ENCODE measurements at regions not wholly inside any gene's neighbourhood (a gene's known extent, or its start where the extent isn't known, plus 50 kb on each side); places are given as distances from the start of the nearest gene placed in this dataset.
"Not testable (repeated sequence)": the region's sequence is repeated elsewhere in the genome, so short reads cannot be mapped to it uniquely, and the experiment has no call there.

GRCh38 chr4:22607382-22607781 lies 85.4 kb upstream of the GBA3 start:
- H3K27me3 Mint-ChIP-seq (ENCODE audit: low read depth): peaks cover 3% of the 10 kb centered on the region
- TF ChIP-seq CTCF (IDR thresholded peaks at IDR 0.05; ENCODE audit: unreplicated experiment in 3 of 3): peak; percentile 31 to 35 (median 35)
- no peak overlapping the region for H3K4me3 Mint-ChIP-seq
- H3K27ac Mint-ChIP-seq: no peak overlapping the region
- no peaks in the 10 kb centered on the region for H3K36me3 Mint-ChIP-seq (ENCODE audit: low read depth)
- H3K4me1 Mint-ChIP-seq: no peaks in the 10 kb centered on the region
- no peaks in the 10 kb centered on the region for H3K9me3 Mint-ChIP-seq

GRCh38 chr4:22609951-22610525 lies 82.7 kb upstream of the GBA3 start:
- H3K4me1 Mint-ChIP-seq; H3K36me3 Mint-ChIP-seq (ENCODE audit: low read depth); H3K9me3 Mint-ChIP-seq; H3K27me3 Mint-ChIP-seq (ENCODE audit: low read depth); H3K27ac Mint-ChIP-seq; H3K4me3 Mint-ChIP-seq: not testable (repeated sequence)

GRCh38 chr4:22614114-22614513 lies 78.6 kb upstream of the GBA3 start:
- Mint-ChIP-seq H3K4me3 (no peak overlapping the region), H3K9me3 (no peaks in the 10 kb centered on the region), H3K4me1 (no peaks in the 10 kb centered on the region), H3K27ac (no peak overlapping the region), H3K27me3 (ENCODE audit: low read depth) (no peaks in the 10 kb centered on the region), H3K36me3 (ENCODE audit: low read depth) (no peaks in the 10 kb centered on the region)
- TF ChIP-seq CTCF (IDR thresholded peaks at IDR 0.05; ENCODE audit: unreplicated experiment in 3 of 3): no peak

GRCh38 chr4:22616516-22616915 lies 76.2 kb upstream of the GBA3 start:
- Mint-ChIP-seq H3K9me3 (no peaks in the 10 kb centered on the region), H3K4me1 (no peaks in the 10 kb centered on the region), H3K27ac (no peak overlapping the region), H3K4me3 (no peak overlapping the region), H3K27me3 (ENCODE audit: low read depth) (no peaks in the 10 kb centered on the region), H3K36me3 (ENCODE audit: low read depth) (no peaks in the 10 kb centered on the region)
- no peak for TF ChIP-seq CTCF (IDR thresholded peaks at IDR 0.05; ENCODE audit: unreplicated experiment in 3 of 3)

- H3K36me3 Mint-ChIP-seq (ENCODE audit: low read depth); H3K9me3 Mint-ChIP-seq; H3K4me3 Mint-ChIP-seq; H3K27me3 Mint-ChIP-seq (ENCODE audit: low read depth); H3K4me1 Mint-ChIP-seq; H3K27ac Mint-ChIP-seq: not testable (repeated sequence)
Observed at GRCh38 chr4:22620144-22620543, 72.6 kb upstream of the GBA3 start.

DNA sequence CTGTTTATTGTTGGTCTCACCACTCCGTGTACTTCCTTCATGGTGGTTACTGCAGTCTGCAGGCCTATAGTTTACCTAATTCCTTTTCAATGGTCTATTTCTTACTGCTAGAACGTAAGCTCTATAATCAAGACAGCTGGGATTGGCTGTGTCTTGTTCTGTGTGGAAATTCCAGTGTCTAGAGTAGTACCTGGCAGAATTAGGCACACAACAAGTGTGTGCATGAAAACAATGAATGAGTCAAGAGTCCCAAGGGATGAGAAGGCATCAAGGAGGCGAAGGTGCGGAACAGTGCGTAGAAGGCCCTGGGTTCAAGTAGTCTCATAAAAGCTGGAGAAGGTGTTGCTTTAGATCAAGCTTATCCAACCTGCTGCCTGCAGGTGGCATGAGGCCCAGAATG lies 70.8 kb upstream of the GBA3 start:
- H3K9me3 Mint-ChIP-seq; H3K27ac Mint-ChIP-seq; H3K27me3 Mint-ChIP-seq (ENCODE audit: low read depth): not testable (repeated sequence)

DNA sequence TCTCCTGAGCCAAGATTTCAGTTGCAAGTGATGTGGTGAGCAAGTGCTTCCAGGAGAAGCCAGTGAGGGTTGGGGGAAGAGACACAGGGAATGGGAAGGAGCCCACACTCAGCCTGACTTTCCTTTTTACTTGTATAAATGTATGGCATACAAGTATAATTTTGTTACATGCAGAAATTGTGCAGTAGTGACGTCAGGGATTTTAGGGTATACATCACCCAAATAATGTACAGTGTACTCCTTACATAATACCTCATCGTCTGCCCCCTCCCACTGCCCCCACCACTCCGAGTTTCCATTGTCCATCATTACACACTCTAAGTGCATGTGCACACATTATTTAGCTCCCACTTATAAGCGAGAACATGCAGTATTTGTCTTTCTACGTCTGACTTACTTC lies 68.7 kb upstream of the GBA3 start:
- not testable (repeated sequence) for H3K27ac Mint-ChIP-seq; H3K36me3 Mint-ChIP-seq (ENCODE audit: low read depth); H3K9me3 Mint-ChIP-seq; H3K4me1 Mint-ChIP-seq; H3K4me3 Mint-ChIP-seq; H3K27me3 Mint-ChIP-seq (ENCODE audit: low read depth)

More for the DNA sequence above, 70.8 kb upstream of the GBA3 start:
- H3K36me3 Mint-ChIP-seq (ENCODE audit: low read depth); H3K4me1 Mint-ChIP-seq; H3K4me3 Mint-ChIP-seq: not testable (repeated sequence)

DNA sequence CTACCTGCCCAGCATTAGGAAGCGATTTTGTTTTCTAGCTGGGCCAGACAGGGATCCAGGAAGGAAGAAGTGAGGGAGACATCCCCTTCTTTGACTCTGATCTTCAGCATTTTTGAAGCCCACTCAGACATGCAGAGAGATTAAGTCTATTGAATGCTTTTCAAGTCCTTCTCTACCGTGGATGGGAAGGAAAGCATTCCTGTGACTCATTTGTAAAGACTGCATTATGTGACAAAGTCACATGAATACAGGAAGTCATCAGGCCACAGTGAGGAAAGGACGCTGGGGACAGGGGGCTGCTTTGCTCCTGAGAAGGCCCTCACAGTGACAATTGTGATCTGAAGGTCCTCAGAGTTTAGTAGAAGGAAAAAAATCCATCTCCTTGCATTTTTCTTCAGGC lies 67.4 kb upstream of the GBA3 start:
- H3K9me3 Mint-ChIP-seq: no peaks in the 10 kb centered on the region
- H3K27ac Mint-ChIP-seq: no peak overlapping the region
- no peak overlapping the region for H3K4me3 Mint-ChIP-seq
- no peak for TF ChIP-seq CTCF (IDR thresholded peaks at IDR 0.05; ENCODE audit: unreplicated experiment in 3 of 3)
- H3K27me3 Mint-ChIP-seq (ENCODE audit: low read depth): no peaks in the 10 kb centered on the region
- H3K36me3 Mint-ChIP-seq (ENCODE audit: low read depth): no peaks in the 10 kb centered on the region
- peaks cover 9% of the 10 kb centered on the region for H3K4me1 Mint-ChIP-seq

DNA sequence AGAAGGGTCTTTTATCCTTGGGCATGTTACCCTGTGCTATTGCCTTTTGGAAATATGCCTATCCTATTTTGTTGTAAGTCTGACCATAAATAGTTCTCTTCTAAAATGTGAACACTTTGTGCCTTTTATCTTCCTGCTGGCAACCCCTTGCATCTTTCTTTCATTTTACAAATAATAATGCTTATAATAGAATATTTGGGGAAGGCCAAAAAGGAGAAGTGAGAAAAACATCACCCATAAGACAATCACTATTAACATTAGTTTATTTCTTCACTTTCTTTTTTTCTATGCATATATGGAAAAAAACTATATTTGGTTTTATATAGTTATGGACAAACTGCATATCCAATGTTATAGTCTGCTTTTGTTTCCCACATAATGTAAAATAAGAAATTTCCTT lies 64.9 kb upstream of the GBA3 start:
- H3K36me3 Mint-ChIP-seq (ENCODE audit: low read depth); H3K4me1 Mint-ChIP-seq; H3K27me3 Mint-ChIP-seq (ENCODE audit: low read depth); H3K9me3 Mint-ChIP-seq; H3K4me3 Mint-ChIP-seq; H3K27ac Mint-ChIP-seq: not testable (repeated sequence)

DNA sequence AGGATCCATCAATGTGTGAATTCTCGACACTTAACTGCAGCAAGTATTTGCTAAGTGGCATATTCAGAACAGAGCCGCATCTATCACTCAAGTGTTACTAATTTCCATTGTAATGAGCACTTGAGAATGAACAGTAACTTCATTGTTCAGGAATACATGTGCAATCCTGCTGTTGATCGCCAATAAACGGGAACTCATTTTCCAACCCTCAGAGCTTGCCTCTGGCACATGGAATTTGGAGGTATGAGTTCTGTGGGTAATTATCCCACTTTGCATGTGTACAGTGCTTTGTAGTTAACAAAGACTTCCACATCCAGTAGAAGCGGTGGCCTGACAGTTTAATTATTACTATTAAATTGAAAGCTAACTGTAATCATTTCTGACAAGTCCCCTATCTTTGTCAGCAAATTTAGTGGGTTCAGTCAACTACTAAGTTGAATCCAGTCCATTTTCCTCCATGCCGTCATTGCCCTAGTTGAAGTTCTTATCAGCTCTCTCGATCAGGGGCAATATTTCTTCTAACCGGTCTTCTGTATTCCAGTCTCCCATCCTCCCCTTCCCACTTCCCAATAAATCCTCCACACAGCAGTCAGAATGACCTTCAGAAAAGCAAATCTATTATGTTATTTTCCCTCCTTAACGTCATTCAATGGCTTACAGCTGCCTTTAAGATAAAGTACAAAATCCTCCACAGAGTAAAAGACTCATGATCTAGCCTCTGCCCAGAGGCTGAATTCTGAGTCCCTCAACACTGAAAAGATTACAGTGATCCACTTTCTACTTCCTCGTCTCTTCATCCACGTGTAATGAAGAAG lies 62.4 kb upstream of the GBA3 start:
- H3K27me3 Mint-ChIP-seq (ENCODE audit: low read depth); H3K9me3 Mint-ChIP-seq; H3K4me1 Mint-ChIP-seq; H3K4me3 Mint-ChIP-seq; H3K27ac Mint-ChIP-seq; H3K36me3 Mint-ChIP-seq (ENCODE audit: low read depth): not testable (repeated sequence)

- not testable (repeated sequence) for H3K36me3 Mint-ChIP-seq (ENCODE audit: low read depth); H3K27ac Mint-ChIP-seq; H3K4me1 Mint-ChIP-seq; H3K4me3 Mint-ChIP-seq; H3K9me3 Mint-ChIP-seq; H3K27me3 Mint-ChIP-seq (ENCODE audit: low read depth)
Observed at GRCh38 chr4:22631167-22631566, 61.6 kb upstream of the GBA3 start.
